HG03039 (cell line): ENCODE measurements at regions not wholly inside any gene's neighbourhood (a gene's known extent, or its start where the extent isn't known, plus 50 kb on each side); places are given as distances from the start of the nearest gene placed in this dataset.

Source experiments
- ATAC-seq: cut with Tn5 transposase; IDR thresholded peaks from one replicate; pipeline ENCODE4 v1.9.1; 2021; ENCODE audit warnings: mild to moderate bottlenecking, moderate library complexity; ENCODE audit not compliant: unreplicated experiment

- ATAC-seq, result no peak
Observed at GRCh38 chr12:25746131-25746530, 193.0 kb upstream of the LMNTD1 start.

- ATAC-seq, result no peak
Observed at GRCh38 chr12:25752710-25753309, 199.7 kb upstream of the LMNTD1 start.

- no peak for ATAC-seq
Observed at GRCh38 chr12:25755136-25755970, 202.3 kb upstream of the LMNTD1 start.

DNA sequence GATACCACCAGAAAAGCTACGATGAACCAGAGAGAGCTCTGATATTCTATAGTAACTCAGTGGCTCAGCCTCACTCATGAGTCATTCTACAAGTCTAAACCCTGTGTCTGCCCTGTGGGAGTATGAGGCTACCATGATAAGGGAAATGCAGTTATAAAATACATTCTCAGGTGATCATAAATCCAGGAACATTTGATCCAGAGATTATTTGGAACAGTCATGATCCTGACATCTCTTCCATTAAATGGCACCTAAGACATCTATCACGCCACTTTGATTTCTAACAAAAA, 202.6 kb upstream of the RASSF8 start:
- no peak for ATAC-seq

DNA sequence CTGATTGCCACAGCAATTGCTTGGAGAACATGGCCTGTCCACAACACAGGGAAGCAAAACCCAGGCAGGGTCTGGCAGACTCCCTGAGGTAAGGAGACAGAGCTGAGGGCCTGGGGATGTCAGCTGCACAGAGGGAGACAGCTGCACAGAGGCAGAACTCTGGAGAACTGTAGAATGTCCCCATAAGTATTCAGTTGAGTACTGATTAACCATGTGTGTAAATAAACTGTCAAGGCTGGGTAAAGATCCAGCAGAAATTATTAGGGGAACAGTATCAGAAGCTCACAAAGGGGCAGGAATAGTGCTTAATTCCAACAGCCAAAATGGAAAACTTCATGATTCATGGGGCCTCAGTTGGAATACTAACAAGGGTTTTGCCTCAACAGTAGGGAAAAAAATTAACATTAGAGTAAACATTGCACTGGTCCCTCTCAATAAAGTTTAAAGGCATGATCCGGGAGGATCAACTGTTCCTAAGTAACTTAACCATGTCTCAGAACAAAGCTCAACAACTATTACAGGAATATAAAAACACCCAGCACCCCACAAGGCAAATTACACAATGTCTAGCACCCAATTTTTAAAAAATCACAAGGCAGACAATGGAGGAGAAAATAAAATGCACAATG, 201.3 kb upstream of the RASSF8 start:
- ATAC-seq, result no peak

GRCh38 chr12:25759752-25760151, 198.7 kb upstream of the RASSF8 start:
- ATAC-seq, result no peak

DNA sequence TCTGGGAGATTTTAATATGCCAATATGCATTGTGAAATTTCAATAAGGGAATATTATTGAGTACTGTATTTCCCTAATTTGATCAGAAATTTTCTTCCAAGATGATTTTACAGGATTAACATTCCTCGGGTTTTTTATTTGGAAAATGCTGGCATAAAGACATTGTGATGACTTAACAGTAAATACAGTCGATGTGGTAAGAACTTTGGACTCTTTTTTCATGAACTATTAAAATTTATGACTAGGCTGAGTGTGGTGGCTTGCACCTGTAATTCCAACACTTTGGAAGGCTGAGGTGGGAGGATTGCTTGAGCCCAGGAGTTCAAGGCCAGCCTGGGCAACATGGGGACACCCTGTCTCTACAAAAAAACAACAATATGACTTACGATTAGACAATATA, 197.1 kb upstream of the RASSF8 start:
- no peak for ATAC-seq

- ATAC-seq, result no peak
Observed at GRCh38 chr12:25764409-25764808, 194.1 kb upstream of the RASSF8 start.

DNA sequence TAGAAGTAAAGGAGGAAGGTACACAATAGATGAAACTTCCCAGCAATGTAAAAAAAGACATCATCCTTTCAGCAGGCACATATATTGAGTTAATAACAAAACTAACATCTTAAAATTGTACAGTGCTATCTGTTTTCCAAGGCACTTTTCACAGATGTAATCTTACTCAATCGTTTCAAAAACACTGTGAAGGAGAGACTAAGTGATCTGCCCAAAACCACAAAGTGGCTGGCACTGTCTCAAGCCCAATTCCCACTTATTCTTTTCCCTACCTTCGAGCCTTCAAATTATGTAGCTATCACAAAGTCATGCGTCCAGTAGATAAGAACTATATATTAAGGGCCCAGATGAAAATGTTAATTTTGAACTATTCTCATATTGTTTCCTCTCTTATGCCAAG, 193.6 kb upstream of the RASSF8 start:
- ATAC-seq, result no peak

GRCh38 chr12:25767606-25768005, 190.9 kb upstream of the RASSF8 start:
- ATAC-seq, result no peak

- ATAC-seq, result no peak
Observed at GRCh38 chr12:25768151-25768550, 190.3 kb upstream of the RASSF8 start.

- ATAC-seq, result no peak
Observed at GRCh38 chr12:25769082-25769945, 189.2 kb upstream of the RASSF8 start.

DNA sequence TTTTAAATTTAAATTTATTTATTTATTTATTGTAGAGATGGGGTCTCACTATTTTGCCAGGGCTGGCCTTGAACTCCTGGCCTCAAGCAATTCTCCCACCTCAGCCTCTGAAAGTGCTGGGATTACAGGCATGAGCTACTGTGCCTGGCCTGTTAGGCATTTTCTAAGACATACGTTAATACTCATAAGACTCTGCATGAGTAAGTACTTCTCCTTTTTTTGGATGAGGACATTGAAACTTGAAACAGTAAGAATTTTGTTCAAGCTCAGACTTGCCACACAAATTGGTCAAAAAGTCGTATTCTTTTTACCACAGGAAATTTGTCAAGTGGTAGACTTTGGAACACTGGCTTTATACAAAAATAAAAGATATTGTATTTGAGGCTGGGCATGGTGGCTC, 187.4 kb upstream of the RASSF8 start:
- no peak for ATAC-seq

GRCh38 chr12:25771476-25771875, 187.0 kb upstream of the RASSF8 start:
- ATAC-seq, result no peak

GRCh38 chr12:25775968-25776367, 182.5 kb upstream of the RASSF8 start:
- no peak for ATAC-seq

DNA sequence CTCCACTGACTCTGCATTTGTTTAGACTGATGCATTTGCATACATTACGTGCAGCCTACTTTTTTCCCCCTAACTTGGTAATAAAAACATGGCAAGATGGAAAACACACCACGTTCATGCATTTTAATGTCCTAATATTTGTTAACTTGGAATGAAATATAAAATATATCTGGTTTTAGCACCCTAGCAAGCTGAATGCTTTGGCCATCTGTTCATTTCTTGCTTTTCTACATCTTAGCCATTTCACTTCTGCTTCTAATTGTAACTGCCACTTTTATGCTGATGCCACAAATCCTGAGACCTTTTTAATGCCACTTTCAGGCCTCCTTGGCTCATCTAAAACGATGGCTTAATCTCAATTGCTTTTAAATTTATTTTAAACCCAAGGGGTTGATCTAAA, 177.7 kb upstream of the RASSF8 start:
- no peak for ATAC-seq

DNA sequence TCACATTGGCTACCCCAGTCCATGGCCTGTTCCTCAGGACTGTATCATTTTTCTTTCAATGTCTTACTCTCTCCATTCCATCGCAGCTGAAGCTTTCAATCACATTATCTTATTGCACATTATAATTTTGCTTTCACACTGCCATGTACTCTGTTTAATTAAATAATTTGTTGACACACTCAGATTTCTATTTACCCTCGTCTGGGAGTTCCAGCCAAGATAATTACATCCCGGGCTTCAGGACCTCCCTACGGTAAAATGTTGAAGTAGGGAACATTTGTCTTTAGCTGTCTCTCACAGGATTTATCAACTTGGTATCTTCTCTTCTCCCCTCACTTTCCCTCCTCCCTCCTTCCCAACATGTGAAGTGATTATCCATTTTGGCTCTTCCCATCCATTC, 177.2 kb upstream of the RASSF8 start:
- ATAC-seq, result no peak

DNA sequence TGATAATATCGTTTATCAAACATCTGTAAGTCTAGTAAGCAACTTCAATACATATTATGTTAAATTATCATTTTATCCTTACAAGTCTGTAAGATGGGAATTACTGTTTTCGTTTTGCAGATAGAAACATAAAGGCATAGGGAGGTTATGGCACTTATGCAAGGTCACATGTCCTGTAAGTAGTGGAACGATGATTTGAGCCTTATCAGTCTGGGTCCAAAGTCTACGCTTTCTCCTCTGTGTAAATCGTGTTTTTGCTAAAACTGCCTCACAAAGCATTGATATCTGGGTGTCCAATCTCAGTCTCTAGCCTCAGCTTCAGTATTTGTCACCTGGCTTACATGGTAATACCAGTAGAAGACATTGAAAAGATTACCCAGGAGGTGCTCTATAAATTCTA, 174.9 kb upstream of the RASSF8 start:
- no peak for ATAC-seq

GRCh38 chr12:25784669-25785068, 173.8 kb upstream of the RASSF8 start:
- ATAC-seq, result no peak

- no peak for ATAC-seq
Observed at GRCh38 chr12:25785134-25785533, 173.3 kb upstream of the RASSF8 start.

DNA sequence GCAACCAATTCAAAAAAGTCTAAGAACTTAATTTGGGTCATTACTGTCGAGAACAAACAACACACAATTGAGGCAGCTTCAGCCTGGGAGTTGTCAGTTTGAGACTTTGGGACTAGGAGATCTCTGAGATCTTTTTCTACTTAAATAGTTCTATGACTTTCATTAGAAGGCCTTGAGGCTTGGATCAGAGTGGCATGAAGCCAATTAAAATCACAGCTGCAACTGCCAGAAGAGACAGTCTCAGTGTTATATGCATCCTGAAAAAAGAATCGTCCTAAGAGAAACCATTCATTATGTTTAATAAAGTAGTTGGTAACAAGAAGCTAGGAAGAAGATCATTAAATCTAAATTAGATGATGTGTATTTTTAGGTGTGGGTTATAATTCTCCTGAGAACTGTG, 170.8 kb upstream of the RASSF8 start:
- no peak for ATAC-seq
